ENCODE measurements at regions not wholly inside any gene's neighbourhood (a gene's known extent, or its start where the extent isn't known, plus 50 kb on each side); places are given as distances from the start of the nearest gene placed in this dataset.

DNA sequence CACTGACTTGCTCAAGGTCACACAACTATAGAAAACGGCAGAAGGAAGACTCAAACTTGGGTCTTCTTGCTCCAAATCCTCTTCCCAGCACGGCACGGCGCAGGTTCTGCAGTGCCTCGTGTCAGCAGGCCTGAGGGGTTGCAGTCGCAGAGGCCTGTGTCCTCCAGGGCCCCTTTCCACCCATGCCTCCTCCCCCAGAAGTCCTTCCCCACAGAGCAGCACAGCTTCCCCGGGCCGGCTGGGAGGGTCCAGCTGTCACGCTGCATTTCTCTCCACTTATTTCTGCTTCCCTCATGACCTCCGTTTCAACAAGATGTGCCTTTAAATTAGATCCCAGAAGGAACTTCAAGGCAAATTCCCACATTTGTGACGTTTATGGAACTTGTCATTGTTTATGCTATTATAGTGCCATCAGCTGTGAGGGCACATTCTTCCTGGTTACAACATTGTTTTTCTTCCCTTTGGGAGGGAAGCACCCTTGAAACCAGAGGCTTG is 148.4 kb downstream of the C5orf15 start:
- RAD21 ChIA-PET (ENCODE audit: unreplicated experiment), result interaction anchor here (2.5 to 6.5 kb wide), 3 partner anchors 41 to 65 kb away, joined by 9 to 49 read pairs (median 16); no protein-coding TSS in a partner anchor
- ATAC-seq (no peak), DNase-seq (ENCODE audit: low read depth, low spot score) (no peak), FAIRE-seq (no peak)
- Histone ChIP-seq H3K9ac (ENCODE audit: control insufficient read depth, insufficient read depth, low read length) (no peak overlapping the region), H3K36me3 (ENCODE audit: control insufficient read depth in 2 of 2, insufficient read depth in 2 of 2, low read length in 1 of 2) (no peaks in the 10 kb centered on the region), H3K27me3 (replicated peaks in 1 of 2; ENCODE audit: control insufficient read depth in 2 of 2, insufficient read depth in 2 of 2, low read length in 1 of 2) (no peaks in the 10 kb centered on the region), H3K79me2 (ENCODE audit: control insufficient read depth, insufficient read depth, low read length) (no peaks in the 10 kb centered on the region), H3K4me3 (no peak overlapping the region), H3K4me2 (ENCODE audit: control insufficient read depth, insufficient read depth) (no peak overlapping the region), H2AFZ (ENCODE audit: control insufficient read depth, low read depth, low read length) (no peak overlapping the region), H4K20me1 (ENCODE audit: control insufficient read depth, insufficient read depth) (no peaks in the 10 kb centered on the region), H3K9me3 (replicated peaks; ENCODE audit: control insufficient read depth, insufficient read depth, low read length) (no peaks in the 10 kb centered on the region), H3K27ac (ENCODE audit: control insufficient read depth, insufficient read depth) (no peak overlapping the region), H3K4me1 (ENCODE audit: control insufficient read depth, insufficient read depth, low read length) (peaks cover 15% of the 10 kb centered on the region)
- POLR2A ChIA-PET, result interaction anchor here (1.4 kb wide), 1 partner anchor 70 kb away, joined by 4 read pairs; no protein-coding TSS in a partner anchor
- in situ Hi-C loops (cut with MboI) (no loop called here), intact Hi-C loops (cut with micrococcal nuclease; ENCODE audit: unreplicated experiment) (no loop called here)
- TF ChIP-seq IRF4 (IDR thresholded peaks at IDR 0.05; ENCODE audit: low read depth, low read length) (no peak), TBL1XR1 (IDR thresholded peaks at IDR 0.05; ENCODE audit: low read depth, low read length) (no peak), GATAD2B (conservative IDR thresholded peaks at IDR 0.05; ENCODE audit: low read depth) (no peak), E4F1 (IDR thresholded peaks at IDR 0.05; ENCODE audit: borderline replicate concordance, partially characterized antibody) (no peak), EP300 (IDR thresholded peaks at IDR 0.05; ENCODE audit: borderline replicate concordance in 1 of 2, control insufficient read depth in 1 of 2, low read depth in 2 of 2, low read length in 2 of 2) (no peak), POU2F2 (IDR thresholded peaks at IDR 0.05; ENCODE audit: borderline replicate concordance, low read depth, low read length) (no peak), CUX1 (IDR thresholded peaks at IDR 0.05; ENCODE audit: insufficient replicate concordance, low read depth, low read length) (no peak), SMARCA5 (IDR thresholded peaks at IDR 0.05) (no peak)
- SMC1A ChIA-PET (ENCODE audit: uncharacterized antibody, unreplicated experiment), result interaction anchor here (1.4 to 3.9 kb wide), 7 partner anchors 11 to 268 kb away, joined by 4 to 27 read pairs (median 12); no protein-coding TSS in a partner anchor
- no TSS peak for BruUV-seq (replicated peaks)
- CTCF ChIA-PET, result interaction anchor here (1.1 to 6.5 kb wide), 5 partner anchors 9 to 65 kb away, joined by 4 to 77 read pairs (median 8); no protein-coding TSS in a partner anchor
- WGBS (ENCODE audit: insufficient coverage, insufficient replicate concordance, low lambda C conversion rate, missing lambda C conversion rate), result 68% methylated on average over 11 of the region's 11 CpGs
